COLO668 (cell line): ENCODE measurements at regions not wholly inside any gene's neighbourhood (a gene's known extent, or its start where the extent isn't known, plus 50 kb on each side); places are given as distances from the start of the nearest gene placed in this dataset.

Experiments used
- DNase-seq: peaks from one replicate; lab custom pipeline; 2025; ENCODE audit not compliant: unreplicated experiment; lab: John Stamatoyannopoulos, UW

GRCh38 chr6:40912158-40912946 is 126.7 kb downstream of the UNC5CL start:
- DNase-seq, result peak; percentile 79

GRCh38 chr6:40910260-40910893 is 128.6 kb downstream of the UNC5CL start:
- no peak for DNase-seq

GRCh38 chr6:40909811-40910210 is 129.2 kb downstream of the UNC5CL start:
- no peak for DNase-seq

DNA sequence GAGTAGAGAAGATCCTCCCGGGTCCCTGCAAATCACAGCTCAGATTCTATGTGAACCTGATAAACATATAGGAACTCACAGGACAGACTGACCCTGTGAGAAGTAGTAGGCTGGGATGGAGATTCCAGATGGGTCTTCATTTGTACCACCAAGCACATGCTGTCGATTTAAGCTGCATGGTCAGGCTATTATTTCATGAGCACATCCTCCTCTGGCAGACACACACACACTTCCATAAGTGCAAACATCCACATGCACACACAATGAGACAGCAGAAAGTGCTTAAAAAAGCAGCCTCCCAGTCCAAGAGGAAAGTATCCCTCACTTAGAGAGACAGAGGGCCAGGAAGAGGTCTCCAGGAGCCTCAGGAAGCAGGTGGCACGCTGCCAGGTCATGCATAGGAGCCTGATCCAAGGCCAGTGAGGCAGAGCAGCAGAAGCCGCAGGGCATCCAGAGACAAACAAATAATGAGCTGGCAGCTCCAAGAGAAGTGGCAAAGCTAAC is 131.8 kb downstream of the UNC5CL start:
- DNase-seq, result peak; percentile 91

DNA sequence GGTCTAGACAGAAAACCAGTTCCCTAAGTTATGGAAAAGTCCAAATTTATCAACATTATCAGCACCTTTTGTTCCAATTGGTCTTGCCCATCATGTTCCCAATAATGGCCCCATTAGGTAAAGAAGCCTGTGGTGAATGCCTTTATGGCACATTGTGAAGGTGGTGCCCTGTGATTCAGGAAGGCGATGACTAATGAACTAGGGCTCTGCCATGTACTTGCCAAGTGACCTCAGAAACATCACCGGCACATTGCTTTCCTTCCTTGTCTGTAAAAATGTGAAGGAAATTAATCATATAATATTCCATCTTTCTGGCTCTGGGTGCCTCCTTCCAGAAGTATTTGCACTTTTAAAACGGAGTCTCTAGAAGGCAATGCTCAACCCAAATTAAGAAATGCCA is 132.3 kb downstream of the UNC5CL start:
- DNase-seq, result no peak

GRCh38 chr6:40904583-40905194 is 134.3 kb downstream of the UNC5CL start:
- no peak for DNase-seq

DNA sequence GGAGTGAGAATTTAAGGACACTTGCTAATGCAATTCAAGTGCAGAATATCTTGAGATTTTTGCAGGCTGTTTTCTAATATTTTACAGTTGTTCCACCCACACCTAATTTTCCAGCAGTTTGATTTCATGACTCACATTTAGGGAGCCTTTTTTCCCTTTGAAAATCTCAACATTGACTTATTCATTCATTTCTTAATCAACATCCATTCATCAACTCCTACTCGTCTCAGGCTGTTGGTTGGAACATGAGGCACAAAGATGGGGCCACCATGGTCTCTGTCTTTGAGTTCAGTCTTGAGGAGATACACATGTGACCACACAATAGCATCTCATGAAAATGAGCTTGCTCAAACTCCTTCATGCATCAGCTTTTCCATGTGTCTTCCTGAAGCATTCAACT is 135.6 kb downstream of the UNC5CL start:
- no peak for DNase-seq

- no peak for DNase-seq
Observed at GRCh38 chr6:40901322-40902055, 137.5 kb downstream of the UNC5CL start.

- no peak for DNase-seq
Observed at GRCh38 chr6:40900791-40901190, 138.2 kb downstream of the UNC5CL start.

GRCh38 chr6:40899684-40900155 is 139.3 kb downstream of the UNC5CL start:
- peak; percentile 12 for DNase-seq

- DNase-seq, result no peak
Observed at GRCh38 chr6:40898073-40898472, 140.9 kb downstream of the UNC5CL start.

- no peak for DNase-seq
Observed at GRCh38 chr6:40897390-40898003, 141.5 kb downstream of the UNC5CL start.

DNA sequence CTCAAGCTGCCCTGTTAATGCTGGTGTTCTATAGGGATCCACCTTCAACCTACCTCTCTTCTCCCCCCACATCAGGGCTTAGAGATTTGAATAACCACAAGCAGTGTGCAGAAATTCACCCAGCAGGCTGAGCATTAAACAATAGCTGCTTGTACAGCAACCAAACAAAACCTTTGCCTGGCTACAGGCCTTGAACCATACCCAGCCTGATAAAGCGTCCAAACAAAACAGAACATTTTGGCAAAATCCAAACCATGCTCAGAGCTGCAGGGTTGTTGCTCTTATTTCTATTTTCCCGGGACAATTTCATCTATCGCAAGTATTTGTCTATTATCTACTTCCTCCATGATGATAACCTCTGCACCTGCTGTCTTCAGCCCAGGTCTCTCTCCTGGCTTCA is 142.3 kb downstream of the UNC5CL start:
- DNase-seq, result no peak

DNA sequence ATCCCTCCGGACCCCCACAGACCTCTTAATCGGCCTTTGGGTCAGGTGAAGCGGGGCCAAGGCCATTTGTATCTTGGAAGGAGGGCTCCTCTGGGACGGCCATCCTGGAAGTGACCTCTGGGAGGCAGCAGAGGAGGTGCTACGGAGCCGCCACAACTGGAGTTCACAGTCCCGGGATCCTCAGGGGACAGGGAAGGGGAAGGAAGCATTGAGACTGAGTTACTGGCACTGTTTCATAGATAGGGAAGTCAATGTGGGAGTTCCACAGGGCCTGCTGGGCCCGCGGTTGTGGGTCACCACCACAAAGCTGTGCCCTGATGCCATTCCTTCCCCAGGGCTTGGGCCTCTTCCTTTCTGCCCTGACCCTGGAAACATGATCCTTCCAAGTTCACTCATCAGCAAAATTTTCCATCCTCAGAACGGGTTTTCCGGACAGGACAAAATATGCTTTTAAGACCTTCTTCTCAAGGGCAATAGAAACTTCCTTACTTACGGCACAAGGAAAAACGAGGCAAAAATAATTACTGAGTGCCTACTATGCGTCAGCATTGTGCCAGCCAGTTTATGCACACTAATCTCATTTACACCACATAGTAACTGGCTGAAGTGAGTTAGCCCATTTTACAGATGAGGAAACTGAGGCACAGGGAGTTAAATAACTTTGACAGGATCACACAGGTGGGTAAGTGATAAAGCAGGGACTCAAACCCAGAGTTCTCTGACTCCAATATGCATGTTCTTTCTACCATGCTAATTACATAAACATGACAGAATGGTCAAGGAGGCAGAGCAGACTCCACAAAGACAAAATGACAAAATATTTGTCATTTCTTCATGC is 143.8 kb downstream of the UNC5CL start:
- peak; percentile 8 for DNase-seq

DNA sequence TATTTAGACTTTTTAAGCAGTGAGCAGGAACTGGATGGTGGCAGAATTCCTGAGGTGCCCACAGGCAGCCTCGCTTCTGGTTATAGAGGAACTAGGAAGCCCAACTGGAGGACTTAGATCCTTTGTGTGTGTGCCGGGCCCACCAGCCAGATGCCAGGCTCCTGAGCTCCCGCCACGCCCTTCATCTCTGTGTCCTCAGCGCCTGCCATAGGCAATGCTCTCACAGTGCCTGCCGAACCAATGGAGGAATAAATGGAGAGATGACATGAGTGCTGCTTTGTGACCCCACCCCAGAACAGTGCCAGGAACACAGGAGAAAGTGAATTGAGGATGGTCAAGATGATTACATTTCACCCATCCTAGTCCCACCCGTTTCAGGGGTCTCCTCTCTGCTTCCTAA is 146.0 kb downstream of the UNC5CL start:
- DNase-seq, result no peak

DNA sequence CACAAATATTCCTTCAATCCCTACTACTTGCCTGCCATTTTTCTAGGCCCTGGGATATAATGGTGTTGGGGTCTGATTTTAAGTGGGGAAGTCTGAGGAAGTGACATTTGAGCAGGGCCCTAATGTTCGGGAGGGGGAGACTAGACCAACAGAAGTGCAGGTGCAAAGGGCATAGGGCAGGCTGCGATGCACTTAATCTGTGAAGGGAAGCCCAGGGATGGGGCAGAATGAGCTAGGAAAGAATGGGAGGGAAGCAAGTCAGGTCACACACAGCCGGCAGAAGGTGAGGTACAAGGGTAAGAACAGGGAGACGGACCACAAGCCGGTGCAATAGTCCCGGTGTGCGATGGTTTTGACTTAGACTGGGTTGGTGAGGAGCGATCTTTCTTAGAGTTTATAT is 146.8 kb downstream of the UNC5CL start:
- no peak for DNase-seq

GRCh38 chr6:40891686-40892085 is 147.3 kb downstream of the UNC5CL start:
- DNase-seq, result no peak

GRCh38 chr6:40891131-40891530 is 147.9 kb downstream of the UNC5CL start:
- DNase-seq, result no peak

DNA sequence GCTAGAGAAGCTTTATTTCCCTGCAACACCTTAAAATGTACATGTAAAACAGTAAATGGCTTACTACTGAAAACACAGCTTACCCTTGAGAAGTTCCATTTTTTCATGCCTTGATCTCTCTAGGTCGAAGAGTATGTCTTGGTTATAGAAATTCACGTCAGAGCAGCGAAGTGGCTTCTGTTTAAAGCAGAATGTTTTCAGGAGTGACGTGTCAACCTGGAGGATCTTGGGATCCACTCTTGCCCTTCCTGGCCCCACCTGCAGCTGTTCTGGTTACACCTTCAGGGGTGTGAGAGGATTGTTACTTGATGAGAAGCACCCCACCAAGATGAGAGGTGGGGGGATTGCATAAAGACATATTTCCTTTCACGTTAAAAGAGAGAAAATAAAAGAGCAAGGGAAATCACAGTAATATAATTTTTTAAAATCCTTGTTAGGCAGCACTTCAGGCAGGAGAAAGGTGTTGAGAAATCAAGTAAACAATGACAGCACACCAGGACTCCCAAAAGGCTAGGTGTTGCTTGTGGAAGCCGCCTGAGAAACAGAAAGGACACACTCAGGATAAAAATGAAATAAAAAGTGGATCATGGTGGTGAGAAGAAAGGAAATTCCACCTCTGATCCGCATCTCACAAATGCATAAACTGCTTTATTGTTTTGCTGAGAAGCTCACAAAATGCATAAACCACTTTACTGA is 149.7 kb downstream of the UNC5CL start:
- no peak for DNase-seq
